WTC11 (cell line): ENCODE measurements at regions not wholly inside any gene's neighbourhood (a gene's known extent, or its start where the extent isn't known, plus 50 kb on each side); places are given as distances from the start of the nearest gene placed in this dataset.
"Not testable (repeated sequence)": the region's sequence is repeated elsewhere in the genome, so short reads cannot be mapped to it uniquely, and the experiment has no call there.

Source experiments
- ATAC-seq: fragments of 200-7000 bp; cut with Tn5 transposase; 2 replicates; pipeline ENCODE4 v1.10.0; 2021; ENCODE audit warnings: mild to moderate bottlenecking, moderate library complexity
- CTCF ChIA-PET: fragments of 300-600 bp; sonication (Branson Sonifier 250); formaldehyde crosslinking; loops from one replicate; lab custom pipeline; 2021; ENCODE audit warnings: antibody characterized with exemption; lab: Charles Lee
- POLR2A ChIA-PET: fragments of 350-600 bp; sonication (Branson Sonifier 250); formaldehyde crosslinking; loops from one replicate; lab custom pipeline; 2021; ENCODE audit warnings: antibody characterized with exemption; lab: Charles Lee
- DNase-seq: peaks from one replicate; pipeline ENCODE4 v3.0.0; 2021; ENCODE audit warnings: low spot score
- H3K27ac Mint-ChIP-seq: 2 replicates; pipeline ENCODE4 v1.8.0; 2021; ENCODE audit warnings: mixed read lengths
- H3K27me3 Mint-ChIP-seq: 2 replicates; pipeline ENCODE4 v1.8.0; 2021; ENCODE audit warnings: low read depth, mild to moderate bottlenecking, moderate library complexity, mixed read lengths
- H3K36me3 Mint-ChIP-seq: 2 replicates; pipeline ENCODE4 v1.8.0; 2021; ENCODE audit warnings: mixed read lengths
- H3K4me1 Mint-ChIP-seq: 2 replicates; pipeline ENCODE4 v1.8.0; 2022; ENCODE audit warnings: mixed read lengths
- H3K4me3 Mint-ChIP-seq: 2 replicates; pipeline ENCODE4 v1.8.0; 2021; ENCODE audit warnings: mild to moderate bottlenecking, moderate library complexity, mixed read lengths
- H3K9me3 Mint-ChIP-seq: 2 replicates; pipeline ENCODE4 v1.8.0; 2021; ENCODE audit warnings: mixed read lengths
- ATF1 ChIP-seq: sonication (generic); formaldehyde crosslinking; IDR thresholded peaks from 2 replicates; pipeline ENCODE4 v1.8.1; 2023; ENCODE audit warnings: mild to moderate bottlenecking, moderate library complexity, missing genetic modification reagents
- CREB1 ChIP-seq: sonication (generic); formaldehyde crosslinking; IDR thresholded peaks from 2 replicates; pipeline ENCODE4 v1.8.0; 2023; ENCODE audit warnings: mild to moderate bottlenecking, missing genetic modification reagents
- ETV6 ChIP-seq: sonication (generic); formaldehyde crosslinking; IDR thresholded peaks from 2 replicates; pipeline ENCODE4 v1.8.1; 2022; ENCODE audit warnings: mild to moderate bottlenecking, missing genetic modification reagents
- FOXP1 ChIP-seq: sonication (generic); formaldehyde crosslinking; IDR thresholded peaks from 2 replicates; pipeline ENCODE4 v1.8.0; 2022; ENCODE audit warnings: missing genetic modification reagents, mild to moderate bottlenecking, moderate library complexity, borderline replicate concordance
- GTF2I ChIP-seq: fragments of 250-450 bp; sonication (Bioruptor Pico); conservative IDR thresholded peaks from 2 replicates; pipeline ENCODE4 v1.4.0; 2021; ENCODE audit warnings: mild to moderate bottlenecking
- MXD4 ChIP-seq: fragments of 250-450 bp; sonication (Bioruptor Pico); IDR thresholded peaks from 2 replicates; pipeline ENCODE4 v1.8.0; 2021; ENCODE audit warnings: mild to moderate bottlenecking, moderate library complexity, borderline replicate concordance
- TCF7 ChIP-seq: sonication (generic); formaldehyde crosslinking; IDR thresholded peaks from 2 replicates; pipeline ENCODE4 v1.8.0; 2022; ENCODE audit warnings: mild to moderate bottlenecking, low read depth, missing genetic modification reagents, moderate library complexity
- TP53 ChIP-seq: sonication (generic); formaldehyde crosslinking; IDR thresholded peaks from 2 replicates; pipeline ENCODE4 v1.8.1; 2023; ENCODE audit warnings: mild to moderate bottlenecking, missing genetic modification reagents
- ZBTB21 ChIP-seq: sonication (generic); formaldehyde crosslinking; IDR thresholded peaks from 2 replicates; pipeline ENCODE4 v1.8.1; 2023; ENCODE audit warnings: mild to moderate bottlenecking, missing genetic modification reagents, borderline replicate concordance
- ZNF138 ChIP-seq: sonication (generic); formaldehyde crosslinking; conservative IDR thresholded peaks from 2 replicates; pipeline ENCODE4 v1.8.1; 2022; ENCODE audit warnings: mild to moderate bottlenecking, moderate library complexity, missing genetic modification reagents
- ZNF671 ChIP-seq: fragments of 250-450 bp; sonication (Bioruptor Pico); IDR thresholded peaks from 2 replicates; pipeline ENCODE4 v1.8.0; 2021; ENCODE audit warnings: mild to moderate bottlenecking
- TF ChIP-seq, protein P1 (sequence below): sonication (generic); formaldehyde crosslinking; IDR thresholded peaks from 2 replicates; pipeline ENCODE4 v1.8.1; 2023; ENCODE audit warnings: mild to moderate bottlenecking, missing genetic modification reagents, moderate library complexity
- TF ChIP-seq, protein P2 (sequence below): fragments of 200-600 bp; IDR thresholded peaks from 2 replicates; pipeline ENCODE4 v1.8.0; 2022; ENCODE audit warnings: antibody characterized with exemption
- TF ChIP-seq, protein P3 (sequence below): sonication (generic); formaldehyde crosslinking; IDR thresholded peaks from 2 replicates; pipeline ENCODE4 v1.8.1; 2022; ENCODE audit warnings: low read depth, mild to moderate bottlenecking, moderate library complexity, missing genetic modification reagents, borderline replicate concordance
- TF ChIP-seq, protein P4 (sequence below): sonication (generic); formaldehyde crosslinking; IDR thresholded peaks from 2 replicates; pipeline ENCODE4 v1.8.1; 2022; ENCODE audit warnings: mild to moderate bottlenecking, moderate library complexity, missing genetic modification reagents
- TF ChIP-seq, protein P5 (sequence below): sonication (generic); formaldehyde crosslinking; IDR thresholded peaks from 2 replicates; pipeline ENCODE4 v1.8.1; 2023; ENCODE audit warnings: mild to moderate bottlenecking, missing genetic modification reagents
- TF ChIP-seq, protein P6 (sequence below): sonication (generic); formaldehyde crosslinking; IDR thresholded peaks from 2 replicates; pipeline ENCODE4 v1.8.0; 2022; ENCODE audit warnings: mild to moderate bottlenecking, missing genetic modification reagents

DNA sequence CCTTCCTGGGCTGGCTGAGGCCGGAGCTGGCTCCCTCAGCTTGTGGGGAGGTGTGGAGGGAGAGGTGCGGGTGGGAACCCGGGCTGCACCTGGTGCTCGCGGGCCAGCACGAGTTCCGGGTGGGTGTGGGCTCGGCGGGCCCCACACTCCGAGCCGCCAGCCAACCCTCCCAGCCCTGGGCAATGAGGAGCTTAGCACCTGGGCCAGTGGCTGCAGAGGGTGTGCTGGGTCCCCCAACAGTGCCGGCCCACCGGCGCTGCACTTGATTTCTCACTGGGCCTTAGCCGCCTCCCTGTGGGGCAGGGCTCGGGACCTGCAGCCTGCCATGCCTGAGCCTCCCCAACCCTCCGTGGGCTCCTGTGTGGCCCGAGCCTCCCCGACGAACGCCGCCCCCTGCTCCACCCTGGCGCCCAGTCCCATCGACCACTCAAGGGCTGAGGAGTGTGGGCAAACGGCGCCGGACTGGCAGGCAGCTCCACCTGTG is 182.7 kb upstream of the PAQR3 start:
- peaks cover 42% of the 10 kb centered on the region for H3K36me3 Mint-ChIP-seq
- TF ChIP-seq, protein P1, sequence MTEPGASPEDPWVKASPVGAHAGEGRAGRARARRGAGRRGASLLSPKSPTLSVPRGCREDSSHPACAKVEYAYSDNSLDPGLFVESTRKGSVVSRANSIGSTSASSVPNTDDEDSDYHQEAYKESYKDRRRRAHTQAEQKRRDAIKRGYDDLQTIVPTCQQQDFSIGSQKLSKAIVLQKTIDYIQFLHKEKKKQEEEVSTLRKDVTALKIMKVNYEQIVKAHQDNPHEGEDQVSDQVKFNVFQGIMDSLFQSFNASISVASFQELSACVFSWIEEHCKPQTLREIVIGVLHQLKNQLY (CRISPR knock-in tag): no peak
- no peak for TF ChIP-seq CREB1 (CRISPR knock-in tag)
- TF ChIP-seq ZBTB21: no peak
- TF ChIP-seq, protein P2, sequence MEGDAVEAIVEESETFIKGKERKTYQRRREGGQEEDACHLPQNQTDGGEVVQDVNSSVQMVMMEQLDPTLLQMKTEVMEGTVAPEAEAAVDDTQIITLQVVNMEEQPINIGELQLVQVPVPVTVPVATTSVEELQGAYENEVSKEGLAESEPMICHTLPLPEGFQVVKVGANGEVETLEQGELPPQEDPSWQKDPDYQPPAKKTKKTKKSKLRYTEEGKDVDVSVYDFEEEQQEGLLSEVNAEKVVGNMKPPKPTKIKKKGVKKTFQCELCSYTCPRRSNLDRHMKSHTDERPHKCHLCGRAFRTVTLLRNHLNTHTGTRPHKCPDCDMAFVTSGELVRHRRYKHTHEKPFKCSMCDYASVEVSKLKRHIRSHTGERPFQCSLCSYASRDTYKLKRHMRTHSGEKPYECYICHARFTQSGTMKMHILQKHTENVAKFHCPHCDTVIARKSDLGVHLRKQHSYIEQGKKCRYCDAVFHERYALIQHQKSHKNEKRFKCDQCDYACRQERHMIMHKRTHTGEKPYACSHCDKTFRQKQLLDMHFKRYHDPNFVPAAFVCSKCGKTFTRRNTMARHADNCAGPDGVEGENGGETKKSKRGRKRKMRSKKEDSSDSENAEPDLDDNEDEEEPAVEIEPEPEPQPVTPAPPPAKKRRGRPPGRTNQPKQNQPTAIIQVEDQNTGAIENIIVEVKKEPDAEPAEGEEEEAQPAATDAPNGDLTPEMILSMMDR: no peak
- TF ChIP-seq, protein P3, sequence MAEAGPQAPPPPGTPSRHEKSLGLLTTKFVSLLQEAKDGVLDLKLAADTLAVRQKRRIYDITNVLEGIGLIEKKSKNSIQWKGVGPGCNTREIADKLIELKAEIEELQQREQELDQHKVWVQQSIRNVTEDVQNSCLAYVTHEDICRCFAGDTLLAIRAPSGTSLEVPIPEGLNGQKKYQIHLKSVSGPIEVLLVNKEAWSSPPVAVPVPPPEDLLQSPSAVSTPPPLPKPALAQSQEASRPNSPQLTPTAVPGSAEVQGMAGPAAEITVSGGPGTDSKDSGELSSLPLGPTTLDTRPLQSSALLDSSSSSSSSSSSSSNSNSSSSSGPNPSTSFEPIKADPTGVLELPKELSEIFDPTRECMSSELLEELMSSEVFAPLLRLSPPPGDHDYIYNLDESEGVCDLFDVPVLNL (CRISPR knock-in tag): no peak
- TF ChIP-seq GTF2I (CRISPR knock-in tag): no peak
- TF ChIP-seq TCF7: no peak
- TF ChIP-seq, protein P4, sequence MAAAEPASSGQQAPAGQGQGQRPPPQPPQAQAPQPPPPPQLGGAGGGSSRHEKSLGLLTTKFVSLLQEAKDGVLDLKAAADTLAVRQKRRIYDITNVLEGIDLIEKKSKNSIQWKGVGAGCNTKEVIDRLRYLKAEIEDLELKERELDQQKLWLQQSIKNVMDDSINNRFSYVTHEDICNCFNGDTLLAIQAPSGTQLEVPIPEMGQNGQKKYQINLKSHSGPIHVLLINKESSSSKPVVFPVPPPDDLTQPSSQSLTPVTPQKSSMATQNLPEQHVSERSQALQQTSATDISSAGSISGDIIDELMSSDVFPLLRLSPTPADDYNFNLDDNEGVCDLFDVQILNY (CRISPR knock-in tag): no peak
- TF ChIP-seq, all 79 proteins: peak for 0
- no peak for DNase-seq
- Mint-ChIP-seq H3K9me3 (peaks cover 69% of the 10 kb centered on the region), H3K4me3 (no peak overlapping the region), H3K27ac (no peak overlapping the region), H3K4me1 (no peaks in the 10 kb centered on the region), H3K27me3 (peaks cover 9% of the 10 kb centered on the region)
- ATAC-seq: no peak
- CTCF ChIA-PET: no interaction called here
- POLR2A ChIA-PET: no interaction called here

DNA sequence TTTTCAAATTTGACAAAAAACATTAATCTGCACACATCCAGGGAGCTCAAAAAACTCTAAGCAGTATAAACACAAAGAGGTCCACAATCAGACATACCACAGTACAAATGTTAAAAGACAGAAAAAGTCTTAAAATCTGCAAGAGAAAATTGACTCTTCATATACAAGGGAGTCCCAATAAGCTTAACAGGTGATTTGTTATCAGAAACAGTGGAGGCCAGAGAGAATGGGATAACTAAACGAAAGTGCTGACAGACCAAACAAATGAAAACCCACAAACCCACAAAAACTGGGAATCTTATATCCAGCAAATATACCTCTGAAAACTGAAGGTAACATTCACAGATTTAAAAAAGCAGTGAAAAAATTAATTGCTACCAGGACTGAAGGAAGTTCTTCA is 182.0 kb upstream of the PAQR3 start:
- Mint-ChIP-seq H3K9me3 (peaks cover 76% of the 10 kb centered on the region), H3K27ac (no peak overlapping the region), H3K4me1 (no peaks in the 10 kb centered on the region), H3K36me3 (peaks cover 49% of the 10 kb centered on the region), H3K4me3 (no peak overlapping the region), H3K27me3 (peaks cover 9% of the 10 kb centered on the region)
- CTCF ChIA-PET: no interaction called here
- DNase-seq (no peak), ATAC-seq (no peak)
- POLR2A ChIA-PET: no interaction called here
- no peak for TF ChIP-seq FOXP1 (CRISPR knock-in tag)
- no peak for TF ChIP-seq MXD4 (CRISPR knock-in tag)
- TF ChIP-seq ETV6: no peak
- TF ChIP-seq GTF2I (CRISPR knock-in tag): no peak
- TF ChIP-seq, protein P1 (CRISPR knock-in tag): no peak
- no peak for TF ChIP-seq TP53 (CRISPR knock-in tag)
- TF ChIP-seq, protein P5, sequence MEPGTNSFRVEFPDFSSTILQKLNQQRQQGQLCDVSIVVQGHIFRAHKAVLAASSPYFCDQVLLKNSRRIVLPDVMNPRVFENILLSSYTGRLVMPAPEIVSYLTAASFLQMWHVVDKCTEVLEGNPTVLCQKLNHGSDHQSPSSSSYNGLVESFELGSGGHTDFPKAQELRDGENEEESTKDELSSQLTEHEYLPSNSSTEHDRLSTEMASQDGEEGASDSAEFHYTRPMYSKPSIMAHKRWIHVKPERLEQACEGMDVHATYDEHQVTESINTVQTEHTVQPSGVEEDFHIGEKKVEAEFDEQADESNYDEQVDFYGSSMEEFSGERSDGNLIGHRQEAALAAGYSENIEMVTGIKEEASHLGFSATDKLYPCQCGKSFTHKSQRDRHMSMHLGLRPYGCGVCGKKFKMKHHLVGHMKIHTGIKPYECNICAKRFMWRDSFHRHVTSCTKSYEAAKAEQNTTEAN (CRISPR knock-in tag): no peak
- no peak for TF ChIP-seq ZNF671 (CRISPR knock-in tag)
- TF ChIP-seq ZNF138 (CRISPR knock-in tag): no peak
- no peak for TF ChIP-seq ATF1 (CRISPR knock-in tag)
- TF ChIP-seq, protein P6, sequence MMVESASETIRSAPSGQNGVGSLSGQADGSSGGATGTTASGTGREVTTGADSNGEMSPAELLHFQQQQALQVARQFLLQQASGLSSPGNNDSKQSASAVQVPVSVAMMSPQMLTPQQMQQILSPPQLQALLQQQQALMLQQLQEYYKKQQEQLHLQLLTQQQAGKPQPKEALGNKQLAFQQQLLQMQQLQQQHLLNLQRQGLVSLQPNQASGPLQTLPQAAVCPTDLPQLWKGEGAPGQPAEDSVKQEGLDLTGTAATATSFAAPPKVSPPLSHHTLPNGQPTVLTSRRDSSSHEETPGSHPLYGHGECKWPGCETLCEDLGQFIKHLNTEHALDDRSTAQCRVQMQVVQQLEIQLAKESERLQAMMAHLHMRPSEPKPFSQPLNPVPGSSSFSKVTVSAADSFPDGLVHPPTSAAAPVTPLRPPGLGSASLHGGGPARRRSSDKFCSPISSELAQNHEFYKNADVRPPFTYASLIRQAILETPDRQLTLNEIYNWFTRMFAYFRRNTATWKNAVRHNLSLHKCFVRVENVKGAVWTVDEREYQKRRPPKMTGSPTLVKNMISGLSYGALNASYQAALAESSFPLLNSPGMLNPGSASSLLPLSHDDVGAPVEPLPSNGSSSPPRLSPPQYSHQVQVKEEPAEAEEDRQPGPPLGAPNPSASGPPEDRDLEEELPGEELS (CRISPR knock-in tag): no peak

DNA sequence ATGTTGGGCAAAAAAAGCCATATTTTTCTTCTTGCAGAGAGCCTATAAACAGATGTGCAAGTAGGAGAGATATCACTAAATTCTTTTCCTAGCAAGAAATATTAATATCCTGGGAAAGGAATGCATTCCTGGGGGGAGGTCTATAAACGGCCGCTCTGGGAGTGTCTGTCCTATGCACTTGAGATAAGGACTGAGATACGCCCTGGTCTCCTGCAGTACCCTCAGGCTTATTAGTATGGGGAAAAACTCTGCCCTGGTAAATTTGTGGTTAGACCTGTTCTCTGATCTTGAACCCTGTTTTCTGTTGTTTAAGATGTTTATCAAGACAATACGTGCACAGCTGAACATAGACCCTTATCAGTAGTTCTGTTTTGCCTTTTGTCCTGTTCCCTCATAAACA is 177.8 kb upstream of the PAQR3 start:
- not testable (repeated sequence) for ATAC-seq
- peaks cover 54% of the 10 kb centered on the region for H3K9me3 Mint-ChIP-seq

More for the DNA sequence above, 177.8 kb upstream of the PAQR3 start:
- H3K4me1 Mint-ChIP-seq, DNase-seq, CTCF ChIA-PET, H3K27me3 Mint-ChIP-seq, H3K4me3 Mint-ChIP-seq, POLR2A ChIA-PET, H3K27ac Mint-ChIP-seq: not testable (repeated sequence)
- H3K36me3 Mint-ChIP-seq: peaks cover 49% of the 10 kb centered on the region
